ENCODE measurements at regions not wholly inside any gene's neighbourhood (a gene's known extent, or its start where the extent isn't known, plus 50 kb on each side); places are given as distances from the start of the nearest gene placed in this dataset.

- DNase-seq, result no peak
Measured at GRCh38 chrX:126886997-126887396, 67.5 kb downstream of the PRR32 start.

GRCh38 chrX:126900937-126901336 lies 81.4 kb downstream of the PRR32 start:
- DNase-seq, result no peak

GRCh38 chrX:126929071-126929470 lies 109.5 kb downstream of the PRR32 start:
- DNase-seq, result no peak

DNA sequence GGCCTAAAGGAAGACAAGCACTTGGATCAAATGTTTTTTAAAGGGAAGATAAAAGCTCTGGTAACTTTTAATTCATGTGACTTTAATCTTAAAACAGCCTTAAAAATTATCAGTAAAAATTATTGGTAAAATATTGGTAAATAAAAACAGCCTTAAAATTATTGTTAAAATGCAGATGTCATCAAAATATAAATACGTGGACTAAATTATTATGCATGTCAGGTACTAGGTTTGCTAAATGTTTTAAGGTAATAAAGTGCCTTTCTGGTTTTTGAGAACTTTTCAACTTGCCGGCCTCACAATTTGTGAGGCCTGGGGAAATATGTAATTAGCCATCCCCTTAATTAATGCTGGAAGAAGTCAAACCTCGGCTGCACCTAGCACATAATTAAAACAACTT lies 147.7 kb downstream of the PRR32 start:
- no peak for DNase-seq

GRCh38 chrX:126982158-126982557 lies 162.6 kb downstream of the PRR32 start:
- no peak for DNase-seq

DNA sequence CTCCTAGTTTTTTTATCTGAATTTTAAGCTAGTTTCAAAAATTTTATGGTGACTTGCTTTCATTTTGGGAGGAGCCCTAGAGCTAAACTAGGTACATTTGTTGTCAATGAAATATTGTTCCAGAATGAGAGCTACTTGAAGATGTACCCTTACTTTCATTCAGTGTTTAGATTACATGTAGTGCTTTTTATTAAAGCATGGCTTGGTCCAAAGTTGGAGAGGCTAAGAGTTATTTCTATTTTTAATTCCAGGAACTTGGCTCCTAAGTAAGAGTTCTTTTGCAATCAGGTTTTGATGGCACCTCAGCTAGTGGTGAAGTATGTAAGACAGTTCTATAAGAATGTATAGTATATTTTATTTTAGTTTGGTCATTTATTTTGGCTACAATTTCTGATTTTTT lies 165.5 kb downstream of the PRR32 start:
- no peak for DNase-seq

GRCh38 chrX:126985981-126986380 lies 166.5 kb downstream of the PRR32 start:
- DNase-seq, result peak; percentile 40

DNA sequence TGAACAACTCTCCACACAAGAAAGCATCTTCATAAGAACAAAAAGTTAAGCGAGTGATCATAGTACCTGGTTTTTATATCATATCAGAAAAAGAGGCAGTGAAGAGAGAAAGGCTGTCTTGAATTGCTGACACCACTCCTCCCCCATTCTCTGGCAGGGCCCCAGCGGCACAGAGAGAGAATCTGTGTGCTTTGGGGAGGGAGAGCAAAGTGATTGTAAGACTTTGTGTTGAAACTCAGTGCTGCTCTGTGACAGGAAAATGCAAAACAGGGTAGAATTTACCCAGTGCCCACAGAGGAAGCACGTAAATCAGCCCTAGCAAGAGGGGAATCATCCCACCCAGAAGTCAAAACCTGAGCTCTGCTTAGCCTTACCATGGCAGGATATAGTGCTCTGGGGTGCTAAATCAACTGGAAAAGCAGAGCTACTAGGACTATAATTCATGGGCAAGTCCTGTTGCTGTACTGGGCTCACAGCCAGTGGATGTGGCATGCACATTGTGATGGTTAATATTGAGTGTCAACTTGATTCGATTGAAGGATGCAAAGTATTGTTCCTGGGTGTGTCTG lies 174.6 kb downstream of the PRR32 start:
- DNase-seq, result peak; percentile 24

DNA sequence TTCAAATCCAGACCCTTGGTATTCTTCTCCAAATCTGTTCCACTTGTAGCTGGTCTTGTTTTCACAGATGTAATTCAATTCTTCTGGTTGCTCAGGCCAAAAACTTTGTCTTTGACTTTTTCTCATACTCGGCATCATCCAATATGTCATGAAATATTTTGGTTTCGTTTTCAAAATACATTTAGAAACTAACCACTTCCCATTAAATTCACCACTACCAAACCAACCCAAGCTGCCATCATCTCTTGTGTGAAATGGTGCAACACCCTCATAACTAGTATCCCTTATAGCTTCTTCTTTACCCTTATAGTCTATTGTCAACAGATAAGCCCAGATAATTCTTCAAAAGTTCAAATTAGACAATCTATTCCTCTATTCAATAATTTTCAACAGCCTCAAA lies 192.1 kb downstream of the PRR32 start:
- no peak for DNase-seq

GRCh38 chrX:127025013-127025412 lies 205.5 kb downstream of the PRR32 start:
- DNase-seq, result no peak

GRCh38 chrX:127030016-127030748 lies 210.7 kb downstream of the PRR32 start:
- DNase-seq, result peak; percentile 25

DNA sequence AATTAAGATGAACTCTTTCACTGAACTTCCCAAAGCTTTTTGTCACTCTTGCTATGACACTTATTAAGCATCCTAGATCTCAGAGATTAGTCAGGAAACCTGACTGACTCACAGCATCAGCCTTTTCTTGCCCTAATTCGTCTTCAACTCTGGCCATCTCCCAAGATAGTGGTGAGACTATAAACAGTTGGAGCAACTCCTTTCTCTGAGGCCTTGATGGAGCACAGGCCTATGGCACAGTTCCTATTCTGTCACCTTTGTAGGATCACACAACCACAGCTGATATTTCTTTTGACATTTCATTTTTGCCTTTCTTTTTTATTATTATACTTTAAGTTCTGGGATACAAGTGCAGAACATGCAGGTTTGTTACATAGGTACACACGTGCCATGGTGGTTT lies 217.6 kb downstream of the PRR32 start:
- no peak for DNase-seq

- DNase-seq, result no peak
Measured at GRCh38 chrX:127038065-127038464, 218.5 kb downstream of the PRR32 start.

GRCh38 chrX:127057891-127058619 lies 238.5 kb downstream of the PRR32 start:
- DNase-seq, result no peak

GRCh38 chrX:127085939-127086338 lies 266.4 kb downstream of the PRR32 start:
- DNase-seq, result peak; percentile 2

- no peak for DNase-seq
Measured at GRCh38 chrX:127112726-127113125, 293.2 kb downstream of the PRR32 start.

GRCh38 chrX:127124871-127125270 lies 305.3 kb downstream of the PRR32 start:
- DNase-seq, result no peak

- DNase-seq, result no peak
Measured at GRCh38 chrX:127128282-127128681, 308.8 kb downstream of the PRR32 start.

- no peak for DNase-seq
Measured at GRCh38 chrX:127129510-127129909, 310.0 kb downstream of the PRR32 start.

GRCh38 chrX:127138218-127138617 lies 318.7 kb downstream of the PRR32 start:
- no peak for DNase-seq

GRCh38 chrX:127177966-127178365 lies 358.4 kb downstream of the PRR32 start:
- peak; percentile 53 for DNase-seq

DNA sequence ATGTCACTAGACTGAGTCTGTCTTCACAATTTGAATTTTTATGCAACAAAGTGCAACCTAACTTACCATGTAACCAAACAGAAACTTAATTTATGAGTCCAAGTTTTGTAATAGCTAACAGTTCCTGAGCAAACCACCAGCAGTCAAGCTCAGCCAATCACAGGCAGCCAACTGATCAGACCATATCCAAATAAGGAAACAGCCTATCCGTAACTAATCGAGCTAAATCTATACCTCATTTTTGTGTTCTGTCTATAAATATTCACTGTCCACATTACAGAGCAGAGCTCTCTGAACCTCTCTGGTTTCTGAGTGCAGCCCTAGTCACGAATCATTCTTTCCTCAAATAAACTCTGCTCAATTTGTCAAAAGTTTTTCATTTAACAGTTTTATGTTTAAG lies 367.6 kb downstream of the PRR32 start:
- no peak for DNase-seq

GRCh38 chrX:127190381-127190780 lies 370.9 kb downstream of the PRR32 start:
- peak; percentile 33 for DNase-seq
